Neuron (in vitro differentiated cells): ENCODE measurements at regions not wholly inside any gene's neighbourhood (a gene's known extent, or its start where the extent isn't known, plus 50 kb on each side); places are given as distances from the start of the nearest gene placed in this dataset.
"Not testable (repeated sequence)": the region's sequence is repeated elsewhere in the genome, so short reads cannot be mapped to it uniquely, and the experiment has no call there.

ENCODE experiments used
- H2AFZ ChIP-seq: one replicate; pipeline ENCODE4 v1.6.1; 2013; ENCODE audit warnings: low read depth, mild to moderate bottlenecking, inconsistent platforms, low read length, moderate library complexity
- H3K27me3 ChIP-seq: one replicate; pipeline ENCODE4 v1.6.1; 2013; ENCODE audit warnings: low read length; ENCODE audit not compliant: insufficient read depth
- H3K36me3 ChIP-seq: one replicate; pipeline ENCODE4 v1.6.1; 2013; ENCODE audit warnings: low read length; ENCODE audit not compliant: insufficient read depth
- H3K4me1 ChIP-seq: one replicate; pipeline ENCODE4 v1.6.1; 2013; ENCODE audit warnings: low read length; ENCODE audit not compliant: insufficient read depth
- H3K4me3 ChIP-seq: 2 replicates; pipeline ENCODE4 v1.5.1; 2013; ENCODE audit warnings: mild to moderate bottlenecking, low read length, moderate library complexity
- H3K9me3 ChIP-seq: one replicate; pipeline ENCODE4 v1.6.1; 2013; ENCODE audit warnings: low read length

DNA sequence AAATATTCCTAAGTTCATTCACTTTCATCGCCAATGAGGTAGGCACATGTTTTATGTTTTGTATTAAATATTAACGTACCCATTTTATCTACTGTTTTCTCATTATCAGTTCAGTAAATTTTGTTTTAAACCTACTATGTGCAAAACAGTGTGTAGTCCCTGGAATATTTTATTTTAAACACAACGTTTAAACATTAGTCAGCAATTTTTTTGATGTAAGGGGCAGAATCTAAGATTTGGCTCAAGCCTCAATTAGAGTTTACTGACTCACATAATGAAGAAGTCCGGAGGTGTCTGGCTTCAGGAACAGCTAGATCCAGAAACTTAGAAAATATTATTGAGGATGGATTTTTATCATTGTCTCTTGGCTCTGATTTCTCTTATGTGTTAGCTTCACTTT lies 267.5 kb downstream of the C12orf75 start:
- H3K36me3 ChIP-seq = no peaks in the 10 kb centered on the region
- no peaks in the 10 kb centered on the region for H3K9me3 ChIP-seq
- H2AFZ ChIP-seq = no peak overlapping the region
- H3K4me1 ChIP-seq = peaks cover 18% of the 10 kb centered on the region
- no peak overlapping the region for H3K4me3 ChIP-seq
- H3K27me3 ChIP-seq = no peaks in the 10 kb centered on the region

GRCh38 chr12:105600911-105601545 lies 270.5 kb downstream of the C12orf75 start:
- Histone ChIP-seq H2AFZ (no peak overlapping the region), H3K36me3 (no peaks in the 10 kb centered on the region), H3K4me1 (peaks cover 12% of the 10 kb centered on the region), H3K27me3 (no peaks in the 10 kb centered on the region), H3K4me3 (no peak overlapping the region), H3K9me3 (no peaks in the 10 kb centered on the region)

DNA sequence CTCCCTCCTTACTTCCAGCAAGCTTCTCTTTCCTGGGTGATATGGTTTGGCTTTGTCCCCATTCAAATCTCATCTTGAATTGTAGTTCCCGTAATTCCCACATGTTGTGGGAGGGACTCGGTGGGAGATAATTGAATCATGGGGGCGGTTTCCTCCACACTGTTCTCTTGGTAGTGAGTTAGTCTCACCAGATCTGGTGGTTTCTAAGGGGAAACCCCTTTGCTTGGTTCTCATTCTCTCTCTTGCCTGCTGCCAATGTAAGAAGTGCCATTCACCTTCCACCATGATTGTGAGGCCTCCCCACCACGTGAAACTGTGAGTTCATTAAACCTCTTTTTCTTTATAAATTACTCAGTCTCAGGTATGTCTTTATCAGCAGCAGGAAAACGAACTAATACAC lies 271.8 kb downstream of the C12orf75 start:
- not testable (repeated sequence) for H3K27me3 ChIP-seq, H3K36me3 ChIP-seq, H3K4me3 ChIP-seq, H2AFZ ChIP-seq, H3K9me3 ChIP-seq, H3K4me1 ChIP-seq

- not testable (repeated sequence) for H3K4me3 ChIP-seq, H2AFZ ChIP-seq, H3K27me3 ChIP-seq, H3K36me3 ChIP-seq, H3K9me3 ChIP-seq, H3K4me1 ChIP-seq
Measured at GRCh38 chr12:105604281-105604680, 273.8 kb downstream of the C12orf75 start.

- not testable (repeated sequence) for H3K36me3 ChIP-seq, H3K27me3 ChIP-seq, H2AFZ ChIP-seq, H3K4me3 ChIP-seq, H3K9me3 ChIP-seq, H3K4me1 ChIP-seq
Measured at GRCh38 chr12:105606613-105607012, 276.1 kb downstream of the C12orf75 start.

GRCh38 chr12:105609001-105609400 lies 278.5 kb downstream of the C12orf75 start:
- H3K27me3 ChIP-seq, H3K4me3 ChIP-seq, H3K9me3 ChIP-seq, H3K4me1 ChIP-seq, H2AFZ ChIP-seq, H3K36me3 ChIP-seq: not testable (repeated sequence)

GRCh38 chr12:105610459-105610858 lies 280.0 kb downstream of the C12orf75 start:
- no peaks in the 10 kb centered on the region for H3K36me3 ChIP-seq
- H3K4me3 ChIP-seq = no peak overlapping the region
- no peaks in the 10 kb centered on the region for H3K4me1 ChIP-seq
- H3K9me3 ChIP-seq = no peaks in the 10 kb centered on the region
- no peak overlapping the region for H2AFZ ChIP-seq
- H3K27me3 ChIP-seq = no peaks in the 10 kb centered on the region

GRCh38 chr12:105611340-105611739 lies 280.8 kb downstream of the C12orf75 start:
- Histone ChIP-seq H3K4me3 (no peak overlapping the region), H3K27me3 (no peaks in the 10 kb centered on the region), H3K4me1 (no peaks in the 10 kb centered on the region), H3K36me3 (no peaks in the 10 kb centered on the region), H2AFZ (no peak overlapping the region), H3K9me3 (no peaks in the 10 kb centered on the region)

- H3K27me3 ChIP-seq = no peaks in the 10 kb centered on the region
- no peak overlapping the region for H3K4me3 ChIP-seq
- no peak overlapping the region for H2AFZ ChIP-seq
- H3K36me3 ChIP-seq = no peaks in the 10 kb centered on the region
- no peaks in the 10 kb centered on the region for H3K9me3 ChIP-seq
- peaks cover 5% of the 10 kb centered on the region for H3K4me1 ChIP-seq
Measured at GRCh38 chr12:105613269-105613668, 282.8 kb downstream of the C12orf75 start.

DNA sequence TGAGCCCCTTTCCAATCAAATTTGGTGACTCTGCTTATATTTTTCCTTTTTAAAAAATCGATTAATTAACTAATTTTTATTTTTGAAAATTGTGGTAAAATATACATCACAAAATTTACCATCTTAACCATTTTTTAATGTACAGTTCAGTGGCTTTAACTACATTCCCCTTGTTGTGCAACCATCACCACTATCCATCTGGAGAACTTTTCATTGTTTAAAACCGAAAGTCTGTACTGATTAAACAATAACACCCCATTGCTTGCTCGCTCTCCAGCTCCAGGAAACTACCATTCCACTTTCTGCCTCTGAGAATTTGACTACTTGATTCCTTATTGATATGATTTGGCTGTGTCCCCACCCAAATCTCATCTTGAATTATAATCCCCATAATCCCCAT lies 283.4 kb downstream of the C12orf75 start:
- Histone ChIP-seq H2AFZ (no peak overlapping the region), H3K4me3 (no peak overlapping the region), H3K27me3 (no peaks in the 10 kb centered on the region), H3K9me3 (no peaks in the 10 kb centered on the region), H3K36me3 (no peaks in the 10 kb centered on the region), H3K4me1 (peaks cover 5% of the 10 kb centered on the region)

DNA sequence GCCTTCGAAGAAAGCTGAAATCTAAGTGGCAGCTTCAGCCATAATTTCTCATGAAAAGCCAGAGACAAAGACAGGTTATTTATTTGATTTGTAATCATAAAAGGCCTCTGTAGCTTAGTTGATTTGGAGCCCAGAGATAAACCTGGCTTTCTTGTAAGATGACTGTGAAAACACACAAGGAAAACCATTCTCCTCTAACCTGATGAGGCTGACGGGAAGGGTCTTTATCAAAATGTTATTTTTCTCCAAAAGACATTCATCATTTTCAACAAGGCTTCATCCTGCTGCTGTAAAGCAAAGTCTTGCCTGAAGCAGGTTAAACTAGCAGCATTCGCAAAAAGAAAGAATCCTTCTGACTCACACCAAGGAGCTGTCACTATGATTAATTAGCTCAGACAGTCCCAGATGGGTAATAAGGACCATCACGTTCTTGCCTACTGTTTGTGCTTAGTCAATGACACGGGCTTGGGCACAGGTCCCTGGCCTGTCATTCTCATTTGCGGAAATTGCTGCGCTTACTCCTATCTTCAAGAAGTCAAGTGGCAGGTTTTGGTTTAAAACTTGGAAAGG lies 286.6 kb downstream of the C12orf75 start:
- Histone ChIP-seq H3K36me3 (no peaks in the 10 kb centered on the region), H2AFZ (no peak overlapping the region), H3K4me3 (no peak overlapping the region), H3K9me3 (no peaks in the 10 kb centered on the region), H3K27me3 (no peaks in the 10 kb centered on the region), H3K4me1 (peaks cover 6% of the 10 kb centered on the region)

GRCh38 chr12:105622220-105622619 lies 291.7 kb downstream of the C12orf75 start:
- H2AFZ ChIP-seq = peak overlapping the region; percentile 42
- H3K4me1 ChIP-seq = peaks cover 18% of the 10 kb centered on the region
- no peak overlapping the region for H3K4me3 ChIP-seq
- H3K27me3 ChIP-seq = no peaks in the 10 kb centered on the region
- H3K9me3 ChIP-seq = no peaks in the 10 kb centered on the region
- H3K36me3 ChIP-seq = no peaks in the 10 kb centered on the region

DNA sequence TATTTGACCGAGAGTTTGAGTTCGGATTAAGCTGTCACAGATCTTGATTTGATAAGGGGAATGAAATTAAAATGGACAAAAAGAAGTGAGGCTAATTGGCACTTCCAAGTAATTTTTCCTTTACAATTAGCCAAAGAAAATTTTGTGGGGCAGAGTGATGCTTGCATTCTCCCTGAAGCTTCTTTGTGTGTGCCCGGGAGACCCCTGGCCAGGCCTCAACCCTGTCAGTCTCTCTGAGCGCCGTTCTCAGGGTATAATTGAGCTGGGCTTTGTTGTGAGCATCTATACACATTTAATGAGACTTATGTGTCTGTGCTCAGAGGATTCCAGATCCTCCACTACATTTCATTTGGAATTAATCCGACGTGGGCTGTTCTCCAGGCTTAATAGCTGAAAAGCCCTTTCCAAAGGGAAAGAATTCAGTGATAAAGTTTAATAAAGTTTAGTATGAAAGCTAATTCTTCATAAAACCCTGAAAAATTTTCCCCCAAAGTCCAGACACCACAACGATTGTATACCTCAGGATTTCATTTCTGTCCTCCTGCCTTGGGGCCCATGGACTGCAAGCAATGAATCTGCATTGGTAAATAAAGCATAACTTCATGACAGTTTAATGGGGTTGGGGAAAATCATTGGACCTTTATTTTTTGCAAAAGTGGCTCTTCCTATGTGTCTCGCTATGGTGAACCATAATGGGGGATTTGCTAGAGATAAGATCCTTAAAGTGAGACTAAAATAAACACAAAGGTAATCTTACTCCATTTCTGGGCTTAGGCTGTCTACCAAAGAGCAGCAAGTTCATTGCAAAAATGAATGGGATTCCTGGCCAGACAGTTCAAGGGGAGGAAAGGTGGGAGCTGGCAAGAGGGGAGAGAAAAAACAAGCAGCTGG lies 292.6 kb downstream of the C12orf75 start:
- Histone ChIP-seq H3K27me3 (no peaks in the 10 kb centered on the region), H3K9me3 (no peaks in the 10 kb centered on the region), H3K4me3 (no peak overlapping the region), H2AFZ (peak overlapping the region; percentile 42), H3K36me3 (no peaks in the 10 kb centered on the region), H3K4me1 (peaks cover 19% of the 10 kb centered on the region)
